ENCODE measurements at regions not wholly inside any gene's neighbourhood (a gene's known extent, or its start where the extent isn't known, plus 50 kb on each side); places are given as distances from the start of the nearest gene placed in this dataset.

- Histone ChIP-seq H3K9ac (ENCODE audit: low read length) (no peak overlapping the region), H3K79me2 (replicated peaks; ENCODE audit: insufficient read depth, low read length) (no peaks in the 10 kb centered on the region), H3K4me2 (ENCODE audit: low read length) (no peak overlapping the region), H2AFZ (ENCODE audit: low read depth, low read length) (no peak overlapping the region), H4K20me1 (ENCODE audit: insufficient read depth) (no peaks in the 10 kb centered on the region), H3K9me3 (ENCODE audit: low read length) (no peaks in the 10 kb centered on the region), H3K27ac (ENCODE audit: low read length) (no peak overlapping the region), H3K36me3 (ENCODE audit: insufficient read depth, low read length) (no peaks in the 10 kb centered on the region), H3K27me3 (ENCODE audit: insufficient read depth, low read depth, low read length) (no peaks in the 10 kb centered on the region), H3F3A (ENCODE audit: insufficient read depth, low read length, poor library complexity, severe bottlenecking) (no peaks in the 10 kb centered on the region), H3K4me3 (ENCODE audit: low read length) (no peak overlapping the region), H3K9me2 (ENCODE audit: insufficient read depth, low read length) (no peaks in the 10 kb centered on the region)
- TF ChIP-seq, protein P1, sequence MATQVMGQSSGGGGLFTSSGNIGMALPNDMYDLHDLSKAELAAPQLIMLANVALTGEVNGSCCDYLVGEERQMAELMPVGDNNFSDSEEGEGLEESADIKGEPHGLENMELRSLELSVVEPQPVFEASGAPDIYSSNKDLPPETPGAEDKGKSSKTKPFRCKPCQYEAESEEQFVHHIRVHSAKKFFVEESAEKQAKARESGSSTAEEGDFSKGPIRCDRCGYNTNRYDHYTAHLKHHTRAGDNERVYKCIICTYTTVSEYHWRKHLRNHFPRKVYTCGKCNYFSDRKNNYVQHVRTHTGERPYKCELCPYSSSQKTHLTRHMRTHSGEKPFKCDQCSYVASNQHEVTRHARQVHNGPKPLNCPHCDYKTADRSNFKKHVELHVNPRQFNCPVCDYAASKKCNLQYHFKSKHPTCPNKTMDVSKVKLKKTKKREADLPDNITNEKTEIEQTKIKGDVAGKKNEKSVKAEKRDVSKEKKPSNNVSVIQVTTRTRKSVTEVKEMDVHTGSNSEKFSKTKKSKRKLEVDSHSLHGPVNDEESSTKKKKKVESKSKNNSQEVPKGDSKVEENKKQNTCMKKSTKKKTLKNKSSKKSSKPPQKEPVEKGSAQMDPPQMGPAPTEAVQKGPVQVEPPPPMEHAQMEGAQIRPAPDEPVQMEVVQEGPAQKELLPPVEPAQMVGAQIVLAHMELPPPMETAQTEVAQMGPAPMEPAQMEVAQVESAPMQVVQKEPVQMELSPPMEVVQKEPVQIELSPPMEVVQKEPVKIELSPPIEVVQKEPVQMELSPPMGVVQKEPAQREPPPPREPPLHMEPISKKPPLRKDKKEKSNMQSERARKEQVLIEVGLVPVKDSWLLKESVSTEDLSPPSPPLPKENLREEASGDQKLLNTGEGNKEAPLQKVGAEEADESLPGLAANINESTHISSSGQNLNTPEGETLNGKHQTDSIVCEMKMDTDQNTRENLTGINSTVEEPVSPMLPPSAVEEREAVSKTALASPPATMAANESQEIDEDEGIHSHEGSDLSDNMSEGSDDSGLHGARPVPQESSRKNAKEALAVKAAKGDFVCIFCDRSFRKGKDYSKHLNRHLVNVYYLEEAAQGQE (IDR thresholded peaks at IDR 0.05; ENCODE audit: borderline replicate concordance) = no peak
- TF ChIP-seq TAF1 (IDR thresholded peaks at IDR 0.05; ENCODE audit: low read depth) (no peak), POLR2AphosphoS5 (IDR thresholded peaks at IDR 0.05) (no peak), SMC3 (conservative IDR thresholded peaks at IDR 0.05; ENCODE audit: poor library complexity) (no peak), RAD21 (conservative IDR thresholded peaks at IDR 0.05) (no peak), CTCF (IDR thresholded peaks at IDR 0.05; ENCODE audit: poor library complexity, severe bottlenecking) (no peak), MXI1 (conservative IDR thresholded peaks at IDR 0.05; ENCODE audit: poor library complexity, severe bottlenecking) (no peak), EZH2 (IDR thresholded peaks at IDR 0.05; ENCODE audit: borderline replicate concordance, insufficient read depth, low read length, poor library complexity, severe bottlenecking) (no peak), EP300 (conservative IDR thresholded peaks at IDR 0.05; ENCODE audit: poor library complexity, severe bottlenecking) (no peak)
Observed at GRCh38 chr12:93056971-93057535, 128.0 kb upstream of the EEA1 start.

DNA sequence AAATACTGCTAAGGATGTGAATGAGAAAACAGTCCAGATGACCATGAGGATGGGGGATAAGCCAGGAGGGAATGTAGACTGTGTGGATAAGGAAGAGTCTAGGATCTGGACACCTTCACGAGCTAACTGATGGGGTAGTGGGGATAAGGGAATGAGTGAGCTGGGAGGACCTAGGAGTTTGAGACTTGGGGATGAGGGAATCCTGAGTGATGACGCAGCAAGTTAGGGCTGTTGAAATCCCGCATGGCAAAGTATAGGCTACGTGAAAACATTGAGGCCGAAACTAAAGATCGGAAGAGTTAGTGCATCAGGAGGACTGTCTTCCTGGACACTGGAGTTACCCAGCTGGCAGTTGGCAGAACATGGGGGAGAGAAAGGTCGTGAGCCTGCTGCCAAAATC lies 129.2 kb upstream of the EEA1 start:
- no peaks in the 10 kb centered on the region for H3F3A ChIP-seq (ENCODE audit: insufficient read depth, low read length, poor library complexity, severe bottlenecking)
- H3K9ac ChIP-seq (ENCODE audit: low read length) = no peak overlapping the region
- H3K4me3 ChIP-seq (ENCODE audit: low read length) = no peak overlapping the region
- H3K9me3 ChIP-seq (ENCODE audit: low read length) = no peaks in the 10 kb centered on the region
- H3K9me2 ChIP-seq (ENCODE audit: insufficient read depth, low read length) = no peaks in the 10 kb centered on the region
- H3K27me3 ChIP-seq (ENCODE audit: insufficient read depth, low read depth, low read length) = no peaks in the 10 kb centered on the region
- no peak overlapping the region for H3K4me2 ChIP-seq (ENCODE audit: low read length)
- H3K36me3 ChIP-seq (ENCODE audit: insufficient read depth, low read length) = no peaks in the 10 kb centered on the region
- H3K79me2 ChIP-seq (replicated peaks; ENCODE audit: insufficient read depth, low read length) = no peaks in the 10 kb centered on the region
- TF ChIP-seq POLR2AphosphoS5 (IDR thresholded peaks at IDR 0.05) (no peak), RAD21 (conservative IDR thresholded peaks at IDR 0.05) (no peak), SMC3 (conservative IDR thresholded peaks at IDR 0.05; ENCODE audit: poor library complexity) (no peak), CTCF (IDR thresholded peaks at IDR 0.05; ENCODE audit: poor library complexity, severe bottlenecking) (no peak), EP300 (conservative IDR thresholded peaks at IDR 0.05; ENCODE audit: poor library complexity, severe bottlenecking) (no peak), EZH2 (IDR thresholded peaks at IDR 0.05; ENCODE audit: borderline replicate concordance, insufficient read depth, low read length, poor library complexity, severe bottlenecking) (no peak), TAF1 (IDR thresholded peaks at IDR 0.05; ENCODE audit: low read depth) (no peak), MXI1 (conservative IDR thresholded peaks at IDR 0.05; ENCODE audit: poor library complexity, severe bottlenecking) (no peak)
- TF ChIP-seq, protein P1 (IDR thresholded peaks at IDR 0.05; ENCODE audit: borderline replicate concordance) = no peak
- no peak overlapping the region for H3K27ac ChIP-seq (ENCODE audit: low read length)
- no peaks in the 10 kb centered on the region for H4K20me1 ChIP-seq (ENCODE audit: insufficient read depth)
- no peak overlapping the region for H2AFZ ChIP-seq (ENCODE audit: low read depth, low read length)

Data from neural cell (in vitro differentiated cells).